GM23338 (cell line): ENCODE measurements at regions not wholly inside any gene's neighbourhood (a gene's known extent, or its start where the extent isn't known, plus 50 kb on each side); places are given as distances from the start of the nearest gene placed in this dataset.

Experiments
- ATAC-seq: fragments of 200-7000 bp; cut with Tn5 transposase; 3 replicates; pipeline ENCODE4 v1.9.1; 2020
- DNase-seq: peaks from one replicate; pipeline ENCODE4 v3.0.0-alpha.2; 2015; ENCODE audit warnings: low spot score
- H2AFZ ChIP-seq: fragments of 200-600 bp; sonication (generic); 2 replicates; pipeline ENCODE4 v1.8.0; 2016; ENCODE audit warnings: antibody characterized with exemption, mild to moderate bottlenecking, moderate library complexity
- H3F3A ChIP-seq: fragments of 200-600 bp; sonication (generic); replicated peaks from 2 replicates; pipeline ENCODE4 v1.8.0; 2017; ENCODE audit warnings: antibody characterized with exemption, mixed run types, low read depth
- H3K27ac ChIP-seq: fragments of 200-600 bp; sonication (generic); 2 replicates; pipeline ENCODE4 v1.6.1; 2016; ENCODE audit warnings: low read depth
- H3K27me3 ChIP-seq: fragments of 200-600 bp; sonication (generic); 2 replicates; pipeline ENCODE4 v1.8.0; 2016; ENCODE audit warnings: mild to moderate bottlenecking, mixed run types, moderate library complexity; ENCODE audit not compliant: insufficient read depth
- H3K36me3 ChIP-seq: fragments of 200-600 bp; sonication (generic); 2 replicates; pipeline ENCODE4 v1.8.0; 2016; ENCODE audit warnings: mild to moderate bottlenecking; ENCODE audit not compliant: insufficient read depth
- H3K4me1 ChIP-seq: fragments of 200-600 bp; sonication (generic); 2 replicates; pipeline ENCODE4 v1.8.0; 2016; ENCODE audit warnings: mild to moderate bottlenecking, moderate library complexity; ENCODE audit not compliant: insufficient read depth
- H3K4me2 ChIP-seq: fragments of 200-600 bp; sonication (generic); 2 replicates; pipeline ENCODE4 v1.7.1; 2017; ENCODE audit warnings: mixed run types
- H3K4me3 ChIP-seq: fragments of 200-600 bp; sonication (generic); 2 replicates; pipeline ENCODE4 v1.6.1; 2016; ENCODE audit warnings: mixed run types
- H3K79me2 ChIP-seq: fragments of 200-600 bp; sonication (generic); replicated peaks from 2 replicates; pipeline ENCODE4 v1.8.0; 2017; ENCODE audit warnings: mild to moderate bottlenecking; ENCODE audit not compliant: insufficient read depth
- H3K9me2 ChIP-seq: fragments of 200-600 bp; sonication (generic); 2 replicates; pipeline ENCODE4 v1.8.0; 2017; ENCODE audit not compliant: insufficient read depth
- H4K20me1 ChIP-seq: fragments of 200-600 bp; sonication (generic); replicated peaks from 2 replicates; pipeline ENCODE4 v1.8.0; 2017; ENCODE audit warnings: mild to moderate bottlenecking; ENCODE audit not compliant: insufficient read depth
- H3K27ac Mint-ChIP-seq: 2 replicates; pipeline ENCODE4 v1.8.0; 2020; ENCODE audit warnings: inconsistent platforms, mild to moderate bottlenecking, moderate library complexity, mixed read lengths
- H3K27me3 Mint-ChIP-seq: 3 replicates; pipeline ENCODE4 v1.8.0; 2022; ENCODE audit warnings: low read depth, mild to moderate bottlenecking, moderate library complexity, mixed read lengths, inconsistent platforms; ENCODE audit not compliant: insufficient read depth, poor library complexity
- H3K36me3 Mint-ChIP-seq: 3 replicates; pipeline ENCODE4 v1.8.0; 2021; ENCODE audit warnings: low read depth, mild to moderate bottlenecking, inconsistent platforms, moderate library complexity, mixed read lengths
- H3K4me1 Mint-ChIP-seq: 3 replicates; pipeline ENCODE4 v1.8.0; 2020; ENCODE audit warnings: mild to moderate bottlenecking, inconsistent platforms, mixed read lengths
- H3K4me3 Mint-ChIP-seq: 3 replicates; pipeline ENCODE4 v1.8.0; 2021; ENCODE audit warnings: moderate library complexity, mild to moderate bottlenecking, inconsistent platforms, mixed read lengths
- H3K9me3 Mint-ChIP-seq: 3 replicates; pipeline ENCODE4 v1.8.0; 2020; ENCODE audit warnings: moderate library complexity, mild to moderate bottlenecking, inconsistent platforms, mixed read lengths
- EZH2 ChIP-seq: fragments of 200-600 bp; sonication (generic); IDR thresholded peaks from one replicate; pipeline ENCODE4 v1.8.0; 2017; ENCODE audit warnings: antibody characterized with exemption, mild to moderate bottlenecking, low read depth; ENCODE audit not compliant: unreplicated experiment
- JUNB ChIP-seq: IDR thresholded peaks from one replicate; pipeline ENCODE4 v1.6.1; 2016; ENCODE audit warnings: antibody characterized with exemption; ENCODE audit not compliant: unreplicated experiment
- NANOG ChIP-seq: IDR thresholded peaks from 2 replicates; pipeline ENCODE4 v1.6.1; 2016; ENCODE audit warnings: antibody characterized with exemption, borderline replicate concordance
- POLR2AphosphoS5 ChIP-seq: IDR thresholded peaks from 2 replicates; pipeline ENCODE4 v1.6.1; 2016; ENCODE audit warnings: antibody characterized with exemption, low read depth
- STAT1 ChIP-seq: IDR thresholded peaks from one replicate; pipeline ENCODE4 v1.6.1; 2016; ENCODE audit warnings: antibody characterized with exemption; ENCODE audit not compliant: unreplicated experiment
- ZNF114 ChIP-seq: fragments of 250-450 bp; sonication (Bioruptor Pico); IDR thresholded peaks from 2 replicates; pipeline ENCODE4 v1.5.0; 2020; ENCODE audit warnings: mild to moderate bottlenecking, moderate library complexity
- ZNF331 ChIP-seq: fragments of 250-450 bp; sonication (Bioruptor Pico); IDR thresholded peaks from 2 replicates; pipeline ENCODE4 v1.5.0; 2020; ENCODE audit warnings: low read depth, mild to moderate bottlenecking, moderate library complexity
- TF ChIP-seq, protein P1 (sequence below): IDR thresholded peaks from 2 replicates; pipeline ENCODE4 v1.6.1; 2016; ENCODE audit warnings: antibody characterized with exemption
- TF ChIP-seq, protein P2 (sequence below): IDR thresholded peaks from one replicate; pipeline ENCODE4 v1.6.1; 2018; ENCODE audit warnings: antibody characterized with exemption; ENCODE audit not compliant: unreplicated experiment
- TF ChIP-seq, protein P3 (sequence below), 2 experiments: fragments of 200-600 bp in 1 of 2; sonication (generic) in 1 of 2; conservative IDR thresholded peaks; 2 replicates each; pipeline versions ENCODE4 v1.5.1 to v1.6.1; 2016 to 2017; ENCODE audit warnings: antibody characterized with exemption in 2 of 2, low read depth in 2 of 2, mild to moderate bottlenecking in 2 of 2, moderate library complexity in 1 of 2

DNA sequence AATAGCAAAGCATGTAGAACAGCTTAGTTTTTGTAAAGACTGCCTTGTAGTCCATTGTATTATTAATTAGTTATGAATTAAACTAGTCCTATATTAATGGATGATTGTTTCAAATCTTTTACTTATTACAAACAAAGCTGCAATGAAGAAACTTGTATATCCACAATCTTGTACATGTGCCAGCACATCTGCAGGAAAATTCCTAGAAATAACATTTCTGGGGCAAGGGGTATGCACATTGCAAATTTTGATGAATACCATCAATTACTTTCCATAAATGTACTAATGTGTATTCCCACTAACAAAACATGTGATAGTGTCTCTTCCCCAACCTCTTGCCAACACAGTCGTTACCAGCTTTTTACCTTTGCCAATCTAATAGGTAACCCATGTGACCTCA lies 73.6 kb upstream of the AKAP12 start:
- no peaks in the 10 kb centered on the region for H3K79me2 ChIP-seq
- Mint-ChIP-seq H3K36me3 (no peaks in the 10 kb centered on the region), H3K9me3 (no peaks in the 10 kb centered on the region), H3K27ac (no peak overlapping the region), H3K4me3 (no peak overlapping the region), H3K27me3 (peaks cover 4% of the 10 kb centered on the region), H3K4me1 (peaks cover 7% of the 10 kb centered on the region; the same call in 1 of the 3 replicates)
- H3K27me3 ChIP-seq, result no peaks in the 10 kb centered on the region
- TF ChIP-seq, protein P1, sequence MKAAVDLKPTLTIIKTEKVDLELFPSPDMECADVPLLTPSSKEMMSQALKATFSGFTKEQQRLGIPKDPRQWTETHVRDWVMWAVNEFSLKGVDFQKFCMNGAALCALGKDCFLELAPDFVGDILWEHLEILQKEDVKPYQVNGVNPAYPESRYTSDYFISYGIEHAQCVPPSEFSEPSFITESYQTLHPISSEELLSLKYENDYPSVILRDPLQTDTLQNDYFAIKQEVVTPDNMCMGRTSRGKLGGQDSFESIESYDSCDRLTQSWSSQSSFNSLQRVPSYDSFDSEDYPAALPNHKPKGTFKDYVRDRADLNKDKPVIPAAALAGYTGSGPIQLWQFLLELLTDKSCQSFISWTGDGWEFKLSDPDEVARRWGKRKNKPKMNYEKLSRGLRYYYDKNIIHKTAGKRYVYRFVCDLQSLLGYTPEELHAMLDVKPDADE, result no peak
- TF ChIP-seq, protein P2, sequence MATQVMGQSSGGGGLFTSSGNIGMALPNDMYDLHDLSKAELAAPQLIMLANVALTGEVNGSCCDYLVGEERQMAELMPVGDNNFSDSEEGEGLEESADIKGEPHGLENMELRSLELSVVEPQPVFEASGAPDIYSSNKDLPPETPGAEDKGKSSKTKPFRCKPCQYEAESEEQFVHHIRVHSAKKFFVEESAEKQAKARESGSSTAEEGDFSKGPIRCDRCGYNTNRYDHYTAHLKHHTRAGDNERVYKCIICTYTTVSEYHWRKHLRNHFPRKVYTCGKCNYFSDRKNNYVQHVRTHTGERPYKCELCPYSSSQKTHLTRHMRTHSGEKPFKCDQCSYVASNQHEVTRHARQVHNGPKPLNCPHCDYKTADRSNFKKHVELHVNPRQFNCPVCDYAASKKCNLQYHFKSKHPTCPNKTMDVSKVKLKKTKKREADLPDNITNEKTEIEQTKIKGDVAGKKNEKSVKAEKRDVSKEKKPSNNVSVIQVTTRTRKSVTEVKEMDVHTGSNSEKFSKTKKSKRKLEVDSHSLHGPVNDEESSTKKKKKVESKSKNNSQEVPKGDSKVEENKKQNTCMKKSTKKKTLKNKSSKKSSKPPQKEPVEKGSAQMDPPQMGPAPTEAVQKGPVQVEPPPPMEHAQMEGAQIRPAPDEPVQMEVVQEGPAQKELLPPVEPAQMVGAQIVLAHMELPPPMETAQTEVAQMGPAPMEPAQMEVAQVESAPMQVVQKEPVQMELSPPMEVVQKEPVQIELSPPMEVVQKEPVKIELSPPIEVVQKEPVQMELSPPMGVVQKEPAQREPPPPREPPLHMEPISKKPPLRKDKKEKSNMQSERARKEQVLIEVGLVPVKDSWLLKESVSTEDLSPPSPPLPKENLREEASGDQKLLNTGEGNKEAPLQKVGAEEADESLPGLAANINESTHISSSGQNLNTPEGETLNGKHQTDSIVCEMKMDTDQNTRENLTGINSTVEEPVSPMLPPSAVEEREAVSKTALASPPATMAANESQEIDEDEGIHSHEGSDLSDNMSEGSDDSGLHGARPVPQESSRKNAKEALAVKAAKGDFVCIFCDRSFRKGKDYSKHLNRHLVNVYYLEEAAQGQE, result no peak
- TF ChIP-seq JUNB (no peak), STAT1 (no peak), EZH2 (no peak)
- TF ChIP-seq, protein P3, sequence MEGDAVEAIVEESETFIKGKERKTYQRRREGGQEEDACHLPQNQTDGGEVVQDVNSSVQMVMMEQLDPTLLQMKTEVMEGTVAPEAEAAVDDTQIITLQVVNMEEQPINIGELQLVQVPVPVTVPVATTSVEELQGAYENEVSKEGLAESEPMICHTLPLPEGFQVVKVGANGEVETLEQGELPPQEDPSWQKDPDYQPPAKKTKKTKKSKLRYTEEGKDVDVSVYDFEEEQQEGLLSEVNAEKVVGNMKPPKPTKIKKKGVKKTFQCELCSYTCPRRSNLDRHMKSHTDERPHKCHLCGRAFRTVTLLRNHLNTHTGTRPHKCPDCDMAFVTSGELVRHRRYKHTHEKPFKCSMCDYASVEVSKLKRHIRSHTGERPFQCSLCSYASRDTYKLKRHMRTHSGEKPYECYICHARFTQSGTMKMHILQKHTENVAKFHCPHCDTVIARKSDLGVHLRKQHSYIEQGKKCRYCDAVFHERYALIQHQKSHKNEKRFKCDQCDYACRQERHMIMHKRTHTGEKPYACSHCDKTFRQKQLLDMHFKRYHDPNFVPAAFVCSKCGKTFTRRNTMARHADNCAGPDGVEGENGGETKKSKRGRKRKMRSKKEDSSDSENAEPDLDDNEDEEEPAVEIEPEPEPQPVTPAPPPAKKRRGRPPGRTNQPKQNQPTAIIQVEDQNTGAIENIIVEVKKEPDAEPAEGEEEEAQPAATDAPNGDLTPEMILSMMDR (conservative IDR thresholded peaks at IDR 0.05; ENCODE audit: low read depth in 2 of 2), result no peak
- H3K36me3 ChIP-seq, result no peaks in the 10 kb centered on the region
- no peaks in the 10 kb centered on the region for H4K20me1 ChIP-seq
- H3K4me1 ChIP-seq, result no peaks in the 10 kb centered on the region
- H3K27ac ChIP-seq, result no peak overlapping the region
- H2AFZ ChIP-seq, result no peak overlapping the region
- ATAC-seq, result no peak
- DNase-seq, result no peak
- H3F3A ChIP-seq, result no peaks in the 10 kb centered on the region
- H3K9me2 ChIP-seq, result 0 out of 2 replicates have a peak, but pooled peaks cover 3% of the 10 kb centered on the region
- H3K4me2 ChIP-seq, result no peak overlapping the region
- no peak overlapping the region for H3K4me3 ChIP-seq

GRCh38 chr6:151167034-151167433 lies 72.7 kb upstream of the AKAP12 start:
- H3K4me3 ChIP-seq, result no peak overlapping the region
- peaks cover 4% of the 10 kb centered on the region for H3K27me3 Mint-ChIP-seq
- DNase-seq (no peak), ATAC-seq (no peak)
- H2AFZ ChIP-seq, result 0 out of 2 replicates have a peak overlapping the region, but pooled peaks have one; percentile 47
- no peaks in the 10 kb centered on the region for H3K79me2 ChIP-seq
- no peaks in the 10 kb centered on the region for H3F3A ChIP-seq
- H4K20me1 ChIP-seq, result no peaks in the 10 kb centered on the region
- H3K4me1 Mint-ChIP-seq, result peaks cover 7% of the 10 kb centered on the region; the same call in 1 of the 3 replicates
- no peak overlapping the region for H3K4me2 ChIP-seq
- no peaks in the 10 kb centered on the region for H3K27me3 ChIP-seq
- no peaks in the 10 kb centered on the region for H3K9me3 Mint-ChIP-seq
- H3K4me3 Mint-ChIP-seq, result no peak overlapping the region
- no peak for TF ChIP-seq ZNF331 (CRISPR knock-in tag)
- TF ChIP-seq POLR2AphosphoS5, result no peak
- no peak for TF ChIP-seq JUNB
- TF ChIP-seq EZH2, result no peak
- TF ChIP-seq STAT1, result no peak
- TF ChIP-seq, protein P2, result no peak
- TF ChIP-seq, protein P1, result no peak
- no peak for TF ChIP-seq ZNF114 (CRISPR knock-in tag)
- TF ChIP-seq, protein P3 (conservative IDR thresholded peaks at IDR 0.05; ENCODE audit: low read depth in 2 of 2), result no peak
- no peak for TF ChIP-seq NANOG
- no peaks in the 10 kb centered on the region for H3K36me3 Mint-ChIP-seq
- H3K27ac ChIP-seq, result no peak overlapping the region
- no peak overlapping the region for H3K27ac Mint-ChIP-seq
- no peaks in the 10 kb centered on the region for H3K36me3 ChIP-seq
- H3K9me2 ChIP-seq, result 0 out of 2 replicates have a peak, but pooled peaks cover 3% of the 10 kb centered on the region
- no peaks in the 10 kb centered on the region for H3K4me1 ChIP-seq
